Suprapubic skin (tissue), 4 donors: ENCODE measurements at regions not wholly inside any gene's neighbourhood (a gene's known extent, or its start where the extent isn't known, plus 50 kb on each side); places are given as distances from the start of the nearest gene placed in this dataset.

ENCODE experiments used
- CTCF ChIP-seq, 2 donors: fragments of 200-600 bp in 1 of 2; fragments of 450-650 bp in 1 of 2; sonication (generic) in 1 of 2; IDR thresholded peaks; one replicate each; pipeline ENCODE4 v1.5.1; 2016 to 2019; ENCODE audit warnings: antibody characterized with exemption in 2 of 2, mild to moderate bottlenecking in 1 of 2, moderate library complexity in 1 of 2
- EP300 ChIP-seq: sonication (generic); formaldehyde crosslinking; IDR thresholded peaks from one replicate; pipeline ENCODE4 v1.6.1; 2017; ENCODE audit warnings: antibody characterized with exemption
- POLR2A ChIP-seq, 2 donors: fragments of 450-650 bp; IDR thresholded peaks; one replicate each; pipeline ENCODE4 v1.6.1; 2017; ENCODE audit warnings: antibody characterized with exemption in 2 of 2, mild to moderate bottlenecking in 2 of 2, moderate library complexity in 2 of 2
- POLR2AphosphoS5 ChIP-seq, 3 donors: sonication (generic); formaldehyde crosslinking; IDR thresholded peaks; one replicate each; pipeline ENCODE4 v1.6.1; 2017; ENCODE audit warnings: antibody characterized with exemption in 3 of 3

GRCh38 chr6:167746390-167746907 lies 80.3 kb upstream of the AFDN start:
- TF ChIP-seq CTCF (IDR thresholded peaks at IDR 0.05) (no peak), POLR2A (IDR thresholded peaks at IDR 0.05) (no peak), POLR2AphosphoS5 (IDR thresholded peaks at IDR 0.05) (no peak), EP300 (no peak)
